Heart right ventricle (tissue), 16 donors: ENCODE measurements at regions not wholly inside any gene's neighbourhood (a gene's known extent, or its start where the extent isn't known, plus 50 kb on each side); places are given as distances from the start of the nearest gene placed in this dataset.
A peak's percentile ranks its signal among the peaks of the same experiment; 100 is the strongest.

Experiments
- ATAC-seq, 8 donors: fragments of 200-7000 bp; cut with Tn5 transposase; one replicate each; pipeline ENCODE4 v1.9.1; 2020; ENCODE audit warnings: mild to moderate bottlenecking in 8 of 8, moderate library complexity in 8 of 8, moderate number of reproducible peaks in 1 of 8
- DNase-seq, 2 donors: peaks; one replicate each; pipeline ENCODE4 v3.0.0-alpha.2; 2020
- H3K27ac ChIP-seq, 10 donors: fragments of 200-600 bp; sonication (generic) in 2 of 10; one replicate each; pipeline versions ENCODE4 v1.5.0 to v1.8.0; 2020 to 2022; ENCODE audit warnings: mild to moderate bottlenecking in 3 of 10
- H3K27me3 ChIP-seq, 7 donors: fragments of 200-600 bp; one replicate each; pipeline ENCODE4 v1.8.0; 2021 to 2022; ENCODE audit warnings: mild to moderate bottlenecking in 2 of 7
- H3K36me3 ChIP-seq, 9 donors: fragments of 200-600 bp; sonication (generic) in 1 of 9; one replicate each; pipeline versions ENCODE4 v1.5.0 to v1.8.0; 2020 to 2022; ENCODE audit warnings: mild to moderate bottlenecking in 2 of 9
- H3K4me1 ChIP-seq, 9 donors: fragments of 200-600 bp; sonication (generic) in 1 of 9; one replicate each; pipeline versions ENCODE4 v1.5.0 to v1.8.0; 2020 to 2022; ENCODE audit warnings: mild to moderate bottlenecking in 4 of 9
- H3K4me3 ChIP-seq, 10 donors: fragments of 200-600 bp; sonication (generic) in 2 of 10; one replicate each; pipeline versions ENCODE4 v1.5.0 to v1.8.0; 2020 to 2022; ENCODE audit warnings: mild to moderate bottlenecking in 7 of 10, moderate library complexity in 2 of 10
- H3K9me3 ChIP-seq, 11 donors: fragments of 200-600 bp in 10 of 11; sonication (generic) in 2 of 11; one replicate each; pipeline versions ENCODE4 v1.5.0 to v1.8.0; 2013 to 2022; ENCODE audit warnings: mild to moderate bottlenecking in 2 of 11, control low read depth in 1 of 11, moderate library complexity in 1 of 11
- WGBS, 2 donors: extraction: QIAGEN DNeasy Blood & Tissue Kit; methylation state at CpG; one replicate each; pipeline ENCODE4 v1.1.7; 2013; ENCODE audit warnings: inconsistent platforms in 1 of 2; 5-methylcytosine and 5-hydroxymethylcytosine counted together
- intact Hi-C, 10 donors: fragments of 100-400 bp; cut with DNase I; formaldehyde crosslinking; loops; one replicate each; pipeline versions ENCODE4 v1.11.1 to v1.14.2; 2022
- TF ChIP-seq, protein P1 (sequence below), 9 donors: fragments of 200-600 bp; sonication (generic) in 2 of 9; IDR thresholded peaks; one replicate each; pipeline versions ENCODE4 v1.5.0 to v1.8.0; 2021 to 2022; ENCODE audit warnings: antibody characterized with exemption in 9 of 9, mild to moderate bottlenecking in 5 of 9, moderate library complexity in 1 of 9
- donor health status: Arrhythmogenic right ventricular cardiomyopathy.
- donor health status: ischemic (EF 13 %, LVEDD 7.1; RV severe dilation, severe dysfunction).
- donor health status: healthy with polysubstance abuse.
- donor health status: DM: no; HTN: yes; CAD: no.
- donor health status: DM: no; HTN: no; CAD: no.
- donor health status: ischemic (EF 25% LVEDD 6.9; RV normal size, moderate dysfunction).
- donor health status: ischemic (EF 25% LVEDD 5.7; RV mildly dilated, moderate dysfunction).
- donor health status: healthy.
- donor health status: DM: yes; HTN: yes; CAD: no.
- donor health status: Ischemic cardiomyopathy.
- donor health status: ischemic (EF 35%, LVEDD 5.7; RV mildly dilated, moderate dysfunction).
- donor health status: nonischemic (EF 11% LVEDD 7.7; RV severe dilation, severe dysfunction).
- donor health status: DM: yes; HTN: yes; CAD: no.
- donor health status: PGD.
- donor health status: ischemic (EF 29% LVEDD 5.4; RV normal size, mild dysfunction).
- donor health status: nonischemic (EF 23%, LVEDD 6.1; RV moderate dilation, normal function).

DNA sequence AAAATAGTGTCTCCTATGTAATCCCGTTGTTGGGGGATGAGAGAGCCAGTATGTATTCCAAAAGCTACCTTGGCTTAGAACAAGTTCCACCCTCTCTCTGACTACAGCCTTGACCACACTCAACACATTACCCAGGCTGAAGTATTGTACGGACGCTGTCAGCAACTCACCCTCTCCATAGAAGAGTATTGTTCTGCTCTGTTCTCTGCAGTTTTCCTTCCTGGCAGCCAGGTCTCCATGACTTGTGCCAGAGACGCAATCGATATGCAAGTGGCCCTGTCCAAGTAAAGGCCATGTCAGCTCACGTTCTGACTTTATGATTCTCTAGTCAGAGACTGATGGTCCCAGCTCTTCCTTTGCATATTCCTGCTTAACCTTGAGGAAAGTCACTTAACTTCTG, 164.1 kb upstream of the SLCO3A1 start:
- peaks cover 0 to 8% (median 0%) of the 10 kb centered on the region in 9 donors for H3K4me1 ChIP-seq
- ATAC-seq (peak in 3 of 8 donors; percentile 43 to 68 (median 57)), DNase-seq (no peak)
- no peak overlapping the region for H3K4me3 ChIP-seq
- 70% methylated on average over 6 of the region's 6 CpGs for WGBS, 2 donors
- intact Hi-C loops, result loop anchor here in 1 of 10 donors (10.0 kb wide), 1 partner anchor 145 kb away; no protein-coding TSS in a partner anchor
- H3K27ac ChIP-seq, result no peak overlapping the region
- TF ChIP-seq, protein P1, sequence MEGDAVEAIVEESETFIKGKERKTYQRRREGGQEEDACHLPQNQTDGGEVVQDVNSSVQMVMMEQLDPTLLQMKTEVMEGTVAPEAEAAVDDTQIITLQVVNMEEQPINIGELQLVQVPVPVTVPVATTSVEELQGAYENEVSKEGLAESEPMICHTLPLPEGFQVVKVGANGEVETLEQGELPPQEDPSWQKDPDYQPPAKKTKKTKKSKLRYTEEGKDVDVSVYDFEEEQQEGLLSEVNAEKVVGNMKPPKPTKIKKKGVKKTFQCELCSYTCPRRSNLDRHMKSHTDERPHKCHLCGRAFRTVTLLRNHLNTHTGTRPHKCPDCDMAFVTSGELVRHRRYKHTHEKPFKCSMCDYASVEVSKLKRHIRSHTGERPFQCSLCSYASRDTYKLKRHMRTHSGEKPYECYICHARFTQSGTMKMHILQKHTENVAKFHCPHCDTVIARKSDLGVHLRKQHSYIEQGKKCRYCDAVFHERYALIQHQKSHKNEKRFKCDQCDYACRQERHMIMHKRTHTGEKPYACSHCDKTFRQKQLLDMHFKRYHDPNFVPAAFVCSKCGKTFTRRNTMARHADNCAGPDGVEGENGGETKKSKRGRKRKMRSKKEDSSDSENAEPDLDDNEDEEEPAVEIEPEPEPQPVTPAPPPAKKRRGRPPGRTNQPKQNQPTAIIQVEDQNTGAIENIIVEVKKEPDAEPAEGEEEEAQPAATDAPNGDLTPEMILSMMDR (IDR thresholded peaks at IDR 0.05), result no peak
- peaks cover 0 to 4% (median 0%) of the 10 kb centered on the region in 11 donors for H3K9me3 ChIP-seq
- H3K27me3 ChIP-seq, result peaks cover 0 to 9% (median 0%) of the 10 kb centered on the region in 7 donors
- H3K36me3 ChIP-seq, result no peaks in the 10 kb centered on the region

DNA sequence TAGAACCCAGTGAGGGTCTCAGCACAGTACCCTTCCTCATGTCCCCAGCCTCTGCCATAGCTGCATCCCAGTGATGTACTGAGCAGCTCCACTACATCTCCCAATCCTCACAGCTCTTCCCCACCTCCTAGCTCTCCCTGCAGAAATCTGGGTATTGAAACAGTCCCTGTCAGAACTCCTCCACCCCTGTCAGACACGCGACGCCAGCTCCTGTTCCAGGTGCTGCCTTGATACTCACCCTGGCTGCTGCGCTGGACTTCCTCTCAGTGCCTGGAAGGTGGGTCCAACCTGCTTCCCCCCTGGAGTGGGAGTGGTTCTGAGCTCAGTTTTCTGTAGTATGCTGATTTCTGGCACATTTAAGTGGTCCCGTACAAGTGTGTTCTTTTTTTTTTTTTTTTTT, 160.9 kb upstream of the SLCO3A1 start:
- intact Hi-C loops, result no loop called here
- 89 to 96% methylated on average over 5 of the region's 5 CpGs for WGBS, 2 donors
- H3K4me1 ChIP-seq, result peaks cover 0 to 8% (median 3%) of the 10 kb centered on the region in 9 donors
- H3K4me3 ChIP-seq, result no peak overlapping the region
- ATAC-seq, result no peak
- no peaks in the 10 kb centered on the region for H3K36me3 ChIP-seq
- peaks cover 0 to 4% (median 0%) of the 10 kb centered on the region in 11 donors for H3K9me3 ChIP-seq
- TF ChIP-seq, protein P1 (IDR thresholded peaks at IDR 0.05), result no peak
- no peaks in the 10 kb centered on the region for H3K27me3 ChIP-seq
- peak overlapping the region in 3 of 10 donors; percentile 12 to 87 (median 79) for H3K27ac ChIP-seq
- DNase-seq, result no peak

DNA sequence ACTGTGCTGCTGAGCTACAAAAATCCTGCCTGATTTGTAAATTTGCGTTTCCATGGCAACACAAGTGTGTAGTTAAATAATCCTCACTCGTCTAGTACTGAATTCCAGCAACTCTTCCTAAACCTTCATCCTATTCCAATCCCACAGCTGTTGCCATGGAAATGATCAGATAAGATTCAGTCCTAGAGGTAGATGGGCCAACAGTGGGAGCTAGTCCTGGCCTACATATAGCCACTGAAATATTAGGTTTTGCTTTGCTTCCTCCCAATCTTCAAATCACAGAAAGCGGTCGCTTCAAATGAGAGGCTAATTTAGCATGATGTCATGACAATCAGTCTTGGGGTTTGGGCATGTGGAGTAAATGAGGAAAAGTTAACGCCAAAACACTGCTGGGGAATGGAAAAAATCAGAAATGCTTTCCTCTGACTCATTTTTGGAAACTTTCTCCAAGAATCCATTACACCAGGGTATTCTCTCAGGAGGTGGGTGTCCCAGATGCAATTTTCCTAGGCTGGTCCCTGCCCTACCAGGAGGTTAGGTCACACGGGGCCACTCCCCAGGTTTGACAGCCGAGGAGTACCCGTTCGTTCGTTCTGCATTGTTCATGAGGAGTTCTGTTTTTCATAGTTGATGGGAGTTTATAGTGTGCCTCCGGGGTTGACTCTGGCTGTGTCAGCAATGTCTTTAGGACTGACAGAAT, 159.2 kb upstream of the SLCO3A1 start:
- WGBS, 2 donors, result 50 to 58% methylated on average over 11 of the region's 11 CpGs
- H3K36me3 ChIP-seq, result no peaks in the 10 kb centered on the region
- peaks cover 0 to 8% (median 3%) of the 10 kb centered on the region in 9 donors for H3K4me1 ChIP-seq
- H3K4me3 ChIP-seq, result peak overlapping the region in 7 of 10 donors; percentile 18 to 45 (median 32)
- peak; percentile 37 to 46 for DNase-seq
- intact Hi-C loops, result no loop called here
- ATAC-seq, result peak; percentile 69 to 88 (median 82)
- H3K9me3 ChIP-seq, result no peaks in the 10 kb centered on the region
- no peaks in the 10 kb centered on the region for H3K27me3 ChIP-seq
- H3K27ac ChIP-seq, result peak overlapping the region; percentile 68 to 88 (median 80)
- TF ChIP-seq, protein P1 (IDR thresholded peaks at IDR 0.05), result no peak

DNA sequence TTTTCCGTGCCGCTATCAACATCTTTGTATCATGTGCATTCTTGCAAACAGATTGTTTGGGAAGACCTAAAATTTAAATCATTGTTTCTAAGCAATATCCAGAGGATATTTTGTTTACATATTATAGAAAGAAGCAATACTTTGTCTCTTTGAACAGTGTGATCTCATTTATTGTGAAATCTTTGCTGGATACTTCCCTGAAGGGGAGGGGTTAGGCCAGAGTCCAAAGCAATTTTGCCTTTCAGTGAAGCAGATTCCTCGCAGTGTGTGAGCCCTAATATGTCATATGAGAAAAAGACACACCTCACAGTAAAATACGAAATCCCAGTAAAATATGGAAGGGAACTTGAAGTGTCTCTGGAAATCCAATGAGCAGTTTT, 158.7 kb upstream of the SLCO3A1 start:
- no peaks in the 10 kb centered on the region for H3K9me3 ChIP-seq
- H3K4me1 ChIP-seq, result peaks cover 0 to 8% (median 3%) of the 10 kb centered on the region in 9 donors
- peak overlapping the region in 7 of 10 donors; percentile 18 to 45 (median 32) for H3K4me3 ChIP-seq
- H3K27me3 ChIP-seq, result no peaks in the 10 kb centered on the region
- no peaks in the 10 kb centered on the region for H3K36me3 ChIP-seq
- 49 to 58% methylated on average over 4 of the region's 4 CpGs for WGBS, 2 donors
- DNase-seq, result peak in 1 of 2 donors; percentile 75
- intact Hi-C loops, result no loop called here
- H3K27ac ChIP-seq, result peak overlapping the region; percentile 68 to 88 (median 80)
- ATAC-seq, result peak; percentile 78 to 92 (median 86)
- TF ChIP-seq, protein P1 (IDR thresholded peaks at IDR 0.05), result no peak
